ENCODE measurements at regions not wholly inside any gene's neighbourhood (a gene's known extent, or its start where the extent isn't known, plus 50 kb on each side); places are given as distances from the start of the nearest gene placed in this dataset.
"Not testable (repeated sequence)": the region's sequence is repeated elsewhere in the genome, so short reads cannot be mapped to it uniquely, and the experiment has no call there.

DNA sequence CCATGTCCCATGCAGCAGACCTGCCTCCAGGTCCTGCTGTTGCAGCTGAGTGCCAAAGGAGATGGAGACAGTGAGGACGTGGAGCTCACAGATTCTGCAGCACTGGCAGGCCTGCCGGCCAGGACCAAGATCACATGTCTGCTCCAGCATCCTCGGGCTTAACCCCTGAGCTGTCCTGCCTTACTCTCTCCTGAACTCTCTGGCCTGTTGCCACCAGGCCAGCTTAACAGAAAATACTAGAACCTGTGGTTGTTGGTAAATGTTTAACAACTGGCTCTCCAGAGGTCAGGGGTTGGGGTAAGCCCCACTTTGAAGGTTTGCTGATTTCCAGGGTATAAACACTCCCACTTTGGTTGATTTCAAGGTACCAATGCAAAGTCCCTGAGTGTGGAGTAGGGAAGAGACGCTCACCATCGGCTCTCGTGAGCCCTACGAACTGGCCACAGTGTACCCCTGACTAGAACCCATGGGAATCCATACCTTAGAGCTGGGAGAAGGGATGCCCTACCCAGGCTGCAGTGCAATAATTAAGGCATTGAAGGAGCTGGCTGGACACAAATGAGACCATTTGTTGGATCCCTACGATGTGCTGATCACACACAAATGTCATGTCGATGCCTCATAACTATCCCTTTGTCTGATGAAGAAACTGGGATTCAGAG lies 147.9 kb downstream of the OR4M2 start:
- in situ Hi-C loops (cut with HindIII; ENCODE audit: low pct_unique_long_range_greater_than_20kb, low sequenced_read_pairs), result no loop called here
- TF ChIP-seq JUND (IDR thresholded peaks at IDR 0.05; ENCODE audit: low read depth), result no peak
- DNase-seq (ENCODE audit: low read depth in 1 of 2, low spot score in 1 of 2), result no peak

- in situ Hi-C loops (cut with HindIII; ENCODE audit: low pct_unique_long_range_greater_than_20kb, low sequenced_read_pairs), result no loop called here
- DNase-seq (ENCODE audit: low read depth in 1 of 2, low spot score in 1 of 2), result no peak
- no peak for TF ChIP-seq JUND (IDR thresholded peaks at IDR 0.05; ENCODE audit: low read depth)
These were observed 149.9 kb downstream of the OR4M2 start for GRCh38 chr15:22229990-22230819.

- in situ Hi-C loops (cut with HindIII; ENCODE audit: low pct_unique_long_range_greater_than_20kb, low sequenced_read_pairs), result no loop called here
- no peak for TF ChIP-seq JUND (IDR thresholded peaks at IDR 0.05; ENCODE audit: low read depth)
- no peak for DNase-seq (ENCODE audit: low read depth in 1 of 2, low spot score in 1 of 2)
These were observed 151.3 kb downstream of the OR4M2 start for GRCh38 chr15:22231603-22232002.

DNA sequence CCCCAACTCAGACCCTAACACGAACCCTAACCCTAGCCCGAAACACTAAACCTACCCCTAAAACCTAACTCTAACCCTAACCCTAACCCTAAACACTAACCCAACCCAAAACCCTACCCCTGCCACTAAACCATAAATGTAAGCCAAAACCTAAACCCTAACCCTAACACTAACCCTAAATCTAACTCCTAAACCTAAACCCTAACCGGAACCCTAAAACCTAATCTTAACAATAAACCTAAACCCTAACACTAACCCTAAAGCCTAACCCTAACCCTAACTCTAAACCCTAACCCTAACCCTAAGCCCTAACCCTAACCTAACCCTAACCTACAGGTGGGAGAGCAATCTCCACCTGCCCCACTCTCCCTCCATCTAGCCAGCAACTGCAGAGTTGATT lies 152.3 kb downstream of the OR4M2 start:
- no peak for DNase-seq (ENCODE audit: low read depth in 1 of 2, low spot score in 1 of 2)
- TF ChIP-seq JUND (IDR thresholded peaks at IDR 0.05; ENCODE audit: low read depth), result no peak
- in situ Hi-C loops (cut with HindIII; ENCODE audit: low pct_unique_long_range_greater_than_20kb, low sequenced_read_pairs), result no loop called here

DNA sequence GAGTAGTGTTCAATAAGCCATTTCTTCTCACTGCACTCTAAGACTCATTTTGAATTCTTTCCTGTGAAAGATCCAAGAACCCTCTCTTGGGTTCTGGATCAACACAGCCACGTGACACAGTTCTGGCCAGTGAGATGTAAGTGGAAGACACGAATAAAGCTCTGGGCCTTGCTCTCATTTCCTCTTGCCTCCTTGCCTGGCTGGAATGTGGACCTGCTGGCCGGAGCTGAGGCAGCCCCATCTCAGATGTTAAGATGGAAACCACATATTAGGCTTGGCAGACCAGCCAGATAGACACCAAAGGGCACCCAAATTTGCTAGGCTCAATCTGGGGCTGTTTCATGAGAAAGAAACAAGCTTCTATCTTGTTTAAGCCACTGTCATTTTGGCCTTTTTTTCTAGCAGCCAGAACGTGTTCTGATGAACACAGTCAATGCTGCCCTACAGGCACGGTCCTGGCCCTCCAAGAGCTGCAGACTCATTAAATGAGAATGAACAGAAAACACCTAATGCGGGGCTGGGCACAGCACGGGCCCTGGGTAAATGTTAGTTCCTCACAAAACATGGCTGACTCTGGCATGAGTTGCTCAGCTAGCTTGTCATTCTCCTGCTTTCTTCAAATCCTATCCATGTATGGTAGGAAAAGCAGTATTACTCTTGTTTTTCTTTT lies 155.1 kb downstream of the OR4M2 start:
- in situ Hi-C loops (cut with HindIII; ENCODE audit: low pct_unique_long_range_greater_than_20kb, low sequenced_read_pairs); DNase-seq (ENCODE audit: low read depth in 1 of 2, low spot score in 1 of 2): not testable (repeated sequence)

- DNase-seq (ENCODE audit: low read depth in 1 of 2, low spot score in 1 of 2), result no peak
- in situ Hi-C loops (cut with HindIII; ENCODE audit: low pct_unique_long_range_greater_than_20kb, low sequenced_read_pairs), result no loop called here
- TF ChIP-seq JUND (IDR thresholded peaks at IDR 0.05; ENCODE audit: low read depth), result no peak
These were observed 156.1 kb downstream of the OR4M2 start for GRCh38 chr15:22236469-22236868.

DNA sequence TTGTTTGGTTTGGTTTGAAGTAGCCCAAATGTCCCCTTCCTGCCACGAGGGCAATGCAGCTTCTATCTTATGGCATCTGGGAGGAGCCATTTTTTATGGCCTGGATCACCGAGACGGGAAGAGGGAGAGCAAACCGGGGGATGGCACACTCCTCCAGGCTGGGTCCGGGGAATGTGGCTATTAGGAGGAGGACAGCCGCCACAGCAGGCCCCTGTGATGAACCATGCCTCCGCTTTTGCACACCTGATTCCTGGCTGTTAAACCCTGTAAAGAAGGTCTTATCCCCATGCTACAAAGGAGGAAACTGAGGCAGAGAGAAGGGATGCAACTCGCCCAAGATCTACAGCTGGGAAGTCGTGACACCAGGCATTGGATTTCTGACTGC lies 157.6 kb downstream of the OR4M2 start:
- in situ Hi-C loops (cut with HindIII; ENCODE audit: low pct_unique_long_range_greater_than_20kb, low sequenced_read_pairs), result no loop called here

GRCh38 chr15:22238276-22238958 lies 158.1 kb downstream of the OR4M2 start:
- in situ Hi-C loops (cut with HindIII; ENCODE audit: low pct_unique_long_range_greater_than_20kb, low sequenced_read_pairs), result not testable (repeated sequence)
- peak; percentile 51 to 76 for DNase-seq (ENCODE audit: low read depth in 1 of 2, low spot score in 1 of 2)

More for the DNA sequence above, 157.6 kb downstream of the OR4M2 start:
- no peak for DNase-seq (ENCODE audit: low read depth in 1 of 2, low spot score in 1 of 2)
- TF ChIP-seq JUND (IDR thresholded peaks at IDR 0.05; ENCODE audit: low read depth), result no peak

- in situ Hi-C loops (cut with HindIII; ENCODE audit: low pct_unique_long_range_greater_than_20kb, low sequenced_read_pairs); DNase-seq (ENCODE audit: low read depth in 1 of 2, low spot score in 1 of 2): not testable (repeated sequence)
These were observed 158.9 kb downstream of the OR4M2 start for GRCh38 chr15:22238959-22239805.

DNA sequence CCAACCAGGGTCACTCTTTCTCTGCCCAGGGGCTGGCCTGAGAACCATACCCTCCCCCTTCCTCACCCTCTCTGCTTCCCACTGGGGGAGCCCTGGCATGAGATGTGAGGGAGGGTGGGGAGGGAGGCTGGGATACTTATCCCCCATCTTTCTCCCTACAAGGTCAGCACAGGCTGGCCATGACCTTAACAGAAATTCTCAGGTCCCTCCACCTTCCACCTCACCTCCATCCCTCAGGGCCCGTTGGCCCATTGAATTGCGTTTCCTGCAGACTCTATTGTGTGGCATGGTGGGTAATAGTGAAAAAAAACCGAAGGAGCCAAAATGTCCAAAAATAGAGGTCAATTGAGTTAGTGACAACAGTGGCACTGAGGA lies 159.5 kb downstream of the OR4M2 start:
- DNase-seq (ENCODE audit: low read depth in 1 of 2, low spot score in 1 of 2), result no peak
- no peak for TF ChIP-seq JUND (IDR thresholded peaks at IDR 0.05; ENCODE audit: low read depth)
- in situ Hi-C loops (cut with HindIII; ENCODE audit: low pct_unique_long_range_greater_than_20kb, low sequenced_read_pairs), result no loop called here

GRCh38 chr15:22240403-22240802 lies 160.1 kb downstream of the OR4M2 start:
- no peak for DNase-seq (ENCODE audit: low read depth in 1 of 2, low spot score in 1 of 2)
- no peak for TF ChIP-seq JUND (IDR thresholded peaks at IDR 0.05; ENCODE audit: low read depth)

DNA sequence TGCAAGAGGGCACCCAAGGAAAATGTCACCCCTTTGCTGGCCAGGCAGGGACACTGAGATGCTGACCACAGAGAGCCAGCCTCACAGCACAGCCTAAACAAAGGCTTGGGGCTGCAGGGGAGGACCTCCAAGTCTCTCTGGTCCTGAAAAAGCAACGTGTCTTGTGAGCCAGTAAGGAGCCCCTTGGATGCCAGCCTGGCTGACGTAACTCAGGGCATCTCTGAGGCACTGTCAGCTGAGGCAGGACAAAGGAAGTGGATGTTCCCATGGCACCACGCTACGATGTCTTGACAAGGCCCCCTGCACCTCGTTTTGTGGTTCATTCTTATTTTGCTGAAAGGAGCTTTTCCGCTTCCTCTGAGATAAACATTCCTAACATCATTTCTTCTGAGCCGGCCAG lies 160.7 kb downstream of the OR4M2 start:
- no peak for TF ChIP-seq JUND (IDR thresholded peaks at IDR 0.05; ENCODE audit: low read depth)
- in situ Hi-C loops (cut with HindIII; ENCODE audit: low pct_unique_long_range_greater_than_20kb, low sequenced_read_pairs), result no loop called here
- DNase-seq (ENCODE audit: low read depth in 1 of 2, low spot score in 1 of 2), result no peak

More at GRCh38 chr15:22240403-22240802, 160.1 kb downstream of the OR4M2 start:
- in situ Hi-C loops (cut with HindIII; ENCODE audit: low pct_unique_long_range_greater_than_20kb, low sequenced_read_pairs), result no loop called here
